ENCODE measurements at regions not wholly inside any gene's neighbourhood (a gene's known extent, or its start where the extent isn't known, plus 50 kb on each side); places are given as distances from the start of the nearest gene placed in this dataset.

- TF ChIP-seq, protein P1, sequence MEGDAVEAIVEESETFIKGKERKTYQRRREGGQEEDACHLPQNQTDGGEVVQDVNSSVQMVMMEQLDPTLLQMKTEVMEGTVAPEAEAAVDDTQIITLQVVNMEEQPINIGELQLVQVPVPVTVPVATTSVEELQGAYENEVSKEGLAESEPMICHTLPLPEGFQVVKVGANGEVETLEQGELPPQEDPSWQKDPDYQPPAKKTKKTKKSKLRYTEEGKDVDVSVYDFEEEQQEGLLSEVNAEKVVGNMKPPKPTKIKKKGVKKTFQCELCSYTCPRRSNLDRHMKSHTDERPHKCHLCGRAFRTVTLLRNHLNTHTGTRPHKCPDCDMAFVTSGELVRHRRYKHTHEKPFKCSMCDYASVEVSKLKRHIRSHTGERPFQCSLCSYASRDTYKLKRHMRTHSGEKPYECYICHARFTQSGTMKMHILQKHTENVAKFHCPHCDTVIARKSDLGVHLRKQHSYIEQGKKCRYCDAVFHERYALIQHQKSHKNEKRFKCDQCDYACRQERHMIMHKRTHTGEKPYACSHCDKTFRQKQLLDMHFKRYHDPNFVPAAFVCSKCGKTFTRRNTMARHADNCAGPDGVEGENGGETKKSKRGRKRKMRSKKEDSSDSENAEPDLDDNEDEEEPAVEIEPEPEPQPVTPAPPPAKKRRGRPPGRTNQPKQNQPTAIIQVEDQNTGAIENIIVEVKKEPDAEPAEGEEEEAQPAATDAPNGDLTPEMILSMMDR (IDR thresholded peaks at IDR 0.05): no peak
- TF ChIP-seq POLR2A (IDR thresholded peaks at IDR 0.05): no peak
Observed at GRCh38 chr2:159853101-159853500, 55.1 kb upstream of the CD302 start.
